GM12892 (cell line): ENCODE measurements at regions not wholly inside any gene's neighbourhood (a gene's known extent, or its start where the extent isn't known, plus 50 kb on each side); places are given as distances from the start of the nearest gene placed in this dataset.

Experiments used
- POLR2A ChIP-seq: IDR thresholded peaks from 2 replicates; pipeline ENCODE4 v1.6.1; 2011; ENCODE audit warnings: low read depth, low read length, control low read depth
- POLR2AphosphoS5 ChIP-seq: IDR thresholded peaks from 2 replicates; pipeline ENCODE4 v1.6.1; 2011; ENCODE audit warnings: low read depth, low read length, control low read depth

DNA sequence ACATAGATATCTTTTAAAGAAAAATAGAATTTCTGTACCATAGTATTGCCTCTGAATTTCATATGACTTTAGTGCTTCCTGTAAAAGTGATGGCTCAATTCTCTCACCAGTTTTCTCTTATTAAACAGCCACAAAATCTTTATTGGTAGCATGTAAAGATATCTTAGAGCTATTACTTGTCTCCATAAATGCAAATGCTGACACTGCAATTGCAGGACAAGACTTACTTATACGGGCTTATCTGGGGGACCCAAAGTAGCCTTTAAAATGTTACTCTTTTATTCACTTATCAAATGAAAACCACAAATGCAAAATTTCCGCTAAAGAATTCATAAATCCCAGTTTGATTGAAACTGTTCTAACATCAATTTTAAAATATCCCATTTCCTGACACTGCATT is 287.1 kb upstream of the SPTLC3 start:
- no peak for TF ChIP-seq POLR2A
- TF ChIP-seq POLR2AphosphoS5, result no peak
